Activated naive CD4-positive, alpha-beta T cell treated with anti-CD3 and anti-CD28 coated beads, Interleukin-2, amount 50 U/mL, for 24 hours (primary cell): ENCODE measurements at regions not wholly inside any gene's neighbourhood (a gene's known extent, or its start where the extent isn't known, plus 50 kb on each side); places are given as distances from the start of the nearest gene placed in this dataset.

Experiments used
- H3K27ac Mint-ChIP-seq: one replicate; pipeline ENCODE4 v1.8.0; 2021; ENCODE audit warnings: mild to moderate bottlenecking, mixed read lengths
- H3K27me3 Mint-ChIP-seq: one replicate; pipeline ENCODE4 v1.8.0; 2021; ENCODE audit warnings: mixed read lengths
- H3K36me3 Mint-ChIP-seq: one replicate; pipeline ENCODE4 v1.8.0; 2021; ENCODE audit warnings: mixed read lengths
- H3K4me1 Mint-ChIP-seq: one replicate; pipeline ENCODE4 v1.8.0; 2021; ENCODE audit warnings: mixed read lengths
- H3K4me3 Mint-ChIP-seq: one replicate; pipeline ENCODE4 v1.8.0; 2021; ENCODE audit warnings: mild to moderate bottlenecking, mixed read lengths
- H3K9me3 Mint-ChIP-seq: one replicate; pipeline ENCODE4 v1.8.0; 2021; ENCODE audit warnings: mixed read lengths

GRCh38 chr4:38360201-38360600, 303.8 kb upstream of the KLF3 start:
- Mint-ChIP-seq H3K4me3 (no peak overlapping the region), H3K4me1 (peaks cover 17% of the 10 kb centered on the region), H3K27me3 (no peaks in the 10 kb centered on the region), H3K9me3 (no peaks in the 10 kb centered on the region), H3K27ac (no peak overlapping the region), H3K36me3 (no peaks in the 10 kb centered on the region)

GRCh38 chr4:38364383-38364963, 299.5 kb upstream of the KLF3 start:
- Mint-ChIP-seq H3K27ac (no peak overlapping the region), H3K9me3 (no peaks in the 10 kb centered on the region), H3K27me3 (no peaks in the 10 kb centered on the region), H3K4me3 (no peak overlapping the region), H3K36me3 (no peaks in the 10 kb centered on the region), H3K4me1 (peaks cover 33% of the 10 kb centered on the region)

- Mint-ChIP-seq H3K27ac (no peak overlapping the region), H3K27me3 (no peaks in the 10 kb centered on the region), H3K4me1 (peaks cover 32% of the 10 kb centered on the region), H3K36me3 (no peaks in the 10 kb centered on the region), H3K9me3 (no peaks in the 10 kb centered on the region), H3K4me3 (no peak overlapping the region)
These were observed 298.7 kb upstream of the KLF3 start for GRCh38 chr4:38365261-38365660.

- no peaks in the 10 kb centered on the region for H3K36me3 Mint-ChIP-seq
- no peak overlapping the region for H3K4me3 Mint-ChIP-seq
- H3K9me3 Mint-ChIP-seq, result no peaks in the 10 kb centered on the region
- no peaks in the 10 kb centered on the region for H3K27me3 Mint-ChIP-seq
- H3K4me1 Mint-ChIP-seq, result peaks cover 32% of the 10 kb centered on the region
- H3K27ac Mint-ChIP-seq, result no peak overlapping the region
These were observed 298.2 kb upstream of the KLF3 start for GRCh38 chr4:38365748-38366310.

- Mint-ChIP-seq H3K4me1 (peaks cover 35% of the 10 kb centered on the region), H3K27me3 (no peaks in the 10 kb centered on the region), H3K9me3 (no peaks in the 10 kb centered on the region), H3K4me3 (no peak overlapping the region), H3K27ac (no peak overlapping the region), H3K36me3 (no peaks in the 10 kb centered on the region)
These were observed 297.5 kb upstream of the KLF3 start for GRCh38 chr4:38366456-38366855.

- Mint-ChIP-seq H3K36me3 (no peaks in the 10 kb centered on the region), H3K4me3 (no peak overlapping the region), H3K4me1 (peaks cover 40% of the 10 kb centered on the region), H3K27ac (no peak overlapping the region), H3K9me3 (no peaks in the 10 kb centered on the region), H3K27me3 (no peaks in the 10 kb centered on the region)
These were observed 297.0 kb upstream of the KLF3 start for GRCh38 chr4:38366997-38367396.

- peaks cover 47% of the 10 kb centered on the region for H3K4me1 Mint-ChIP-seq
- peaks cover 3% of the 10 kb centered on the region for H3K36me3 Mint-ChIP-seq
- H3K27ac Mint-ChIP-seq, result no peak overlapping the region
- H3K4me3 Mint-ChIP-seq, result no peak overlapping the region
- no peaks in the 10 kb centered on the region for H3K27me3 Mint-ChIP-seq
- no peaks in the 10 kb centered on the region for H3K9me3 Mint-ChIP-seq
These were observed 296.3 kb upstream of the KLF3 start for GRCh38 chr4:38367642-38368174.

- Mint-ChIP-seq H3K4me3 (no peak overlapping the region), H3K4me1 (peaks cover 56% of the 10 kb centered on the region), H3K27ac (no peak overlapping the region), H3K27me3 (no peaks in the 10 kb centered on the region), H3K9me3 (no peaks in the 10 kb centered on the region), H3K36me3 (peaks cover 3% of the 10 kb centered on the region)
These were observed 295.4 kb upstream of the KLF3 start for GRCh38 chr4:38368613-38369012.

GRCh38 chr4:38371391-38371851, 292.6 kb upstream of the KLF3 start:
- no peak overlapping the region for H3K4me3 Mint-ChIP-seq
- H3K27me3 Mint-ChIP-seq, result no peaks in the 10 kb centered on the region
- H3K36me3 Mint-ChIP-seq, result peaks cover 3% of the 10 kb centered on the region
- peaks cover 53% of the 10 kb centered on the region for H3K4me1 Mint-ChIP-seq
- no peaks in the 10 kb centered on the region for H3K9me3 Mint-ChIP-seq
- H3K27ac Mint-ChIP-seq, result no peak overlapping the region

GRCh38 chr4:38373375-38373774, 290.6 kb upstream of the KLF3 start:
- H3K9me3 Mint-ChIP-seq, result no peaks in the 10 kb centered on the region
- H3K4me1 Mint-ChIP-seq, result peaks cover 39% of the 10 kb centered on the region
- no peak overlapping the region for H3K27ac Mint-ChIP-seq
- H3K4me3 Mint-ChIP-seq, result no peak overlapping the region
- H3K27me3 Mint-ChIP-seq, result no peaks in the 10 kb centered on the region
- peaks cover 3% of the 10 kb centered on the region for H3K36me3 Mint-ChIP-seq

GRCh38 chr4:38377195-38377594, 286.8 kb upstream of the KLF3 start:
- no peak overlapping the region for H3K27ac Mint-ChIP-seq
- H3K4me3 Mint-ChIP-seq, result no peak overlapping the region
- H3K4me1 Mint-ChIP-seq, result peaks cover 34% of the 10 kb centered on the region
- H3K9me3 Mint-ChIP-seq, result no peaks in the 10 kb centered on the region
- H3K27me3 Mint-ChIP-seq, result no peaks in the 10 kb centered on the region
- peaks cover 5% of the 10 kb centered on the region for H3K36me3 Mint-ChIP-seq

GRCh38 chr4:38378478-38378877, 285.5 kb upstream of the KLF3 start:
- Mint-ChIP-seq H3K27ac (no peak overlapping the region), H3K27me3 (no peaks in the 10 kb centered on the region), H3K4me3 (no peak overlapping the region), H3K36me3 (peaks cover 2% of the 10 kb centered on the region), H3K9me3 (no peaks in the 10 kb centered on the region), H3K4me1 (peaks cover 32% of the 10 kb centered on the region)

GRCh38 chr4:38381788-38382187, 282.2 kb upstream of the KLF3 start:
- no peaks in the 10 kb centered on the region for H3K9me3 Mint-ChIP-seq
- no peak overlapping the region for H3K4me3 Mint-ChIP-seq
- H3K36me3 Mint-ChIP-seq, result peaks cover 2% of the 10 kb centered on the region
- peaks cover 48% of the 10 kb centered on the region for H3K4me1 Mint-ChIP-seq
- no peaks in the 10 kb centered on the region for H3K27me3 Mint-ChIP-seq
- no peak overlapping the region for H3K27ac Mint-ChIP-seq

- Mint-ChIP-seq H3K4me3 (no peak overlapping the region), H3K27ac (no peak overlapping the region), H3K9me3 (no peaks in the 10 kb centered on the region), H3K27me3 (no peaks in the 10 kb centered on the region), H3K36me3 (peaks cover 2% of the 10 kb centered on the region), H3K4me1 (peaks cover 45% of the 10 kb centered on the region)
These were observed 281.5 kb upstream of the KLF3 start for GRCh38 chr4:38382520-38382919.

GRCh38 chr4:38383646-38384121, 280.3 kb upstream of the KLF3 start:
- H3K27ac Mint-ChIP-seq, result no peak overlapping the region
- no peak overlapping the region for H3K4me3 Mint-ChIP-seq
- H3K27me3 Mint-ChIP-seq, result no peaks in the 10 kb centered on the region
- H3K4me1 Mint-ChIP-seq, result peaks cover 48% of the 10 kb centered on the region
- peaks cover 2% of the 10 kb centered on the region for H3K36me3 Mint-ChIP-seq
- H3K9me3 Mint-ChIP-seq, result no peaks in the 10 kb centered on the region

GRCh38 chr4:38385093-38386004, 278.6 kb upstream of the KLF3 start:
- Mint-ChIP-seq H3K4me3 (no peak overlapping the region), H3K27ac (no peak overlapping the region), H3K9me3 (peaks cover 8% of the 10 kb centered on the region), H3K27me3 (no peaks in the 10 kb centered on the region), H3K4me1 (peaks cover 46% of the 10 kb centered on the region), H3K36me3 (peaks cover 4% of the 10 kb centered on the region)
